T-helper 2 cell (primary cell): ENCODE measurements at regions not wholly inside any gene's neighbourhood (a gene's known extent, or its start where the extent isn't known, plus 50 kb on each side); places are given as distances from the start of the nearest gene placed in this dataset.
A peak's percentile ranks its signal among the peaks of the same experiment; 100 is the strongest.
"Not testable (repeated sequence)": the region's sequence is repeated elsewhere in the genome, so short reads cannot be mapped to it uniquely, and the experiment has no call there.

Source experiments
- DNase-seq, 5 experiments: peaks; one replicate each; pipeline versions ENCODE4 v3.0.0 to v3.0.0-alpha.2; 2012 to 2022

- DNase-seq = no peak
These were observed 192.9 kb upstream of the HMHB1 start for GRCh38 chr5:143619040-143619439.

DNA sequence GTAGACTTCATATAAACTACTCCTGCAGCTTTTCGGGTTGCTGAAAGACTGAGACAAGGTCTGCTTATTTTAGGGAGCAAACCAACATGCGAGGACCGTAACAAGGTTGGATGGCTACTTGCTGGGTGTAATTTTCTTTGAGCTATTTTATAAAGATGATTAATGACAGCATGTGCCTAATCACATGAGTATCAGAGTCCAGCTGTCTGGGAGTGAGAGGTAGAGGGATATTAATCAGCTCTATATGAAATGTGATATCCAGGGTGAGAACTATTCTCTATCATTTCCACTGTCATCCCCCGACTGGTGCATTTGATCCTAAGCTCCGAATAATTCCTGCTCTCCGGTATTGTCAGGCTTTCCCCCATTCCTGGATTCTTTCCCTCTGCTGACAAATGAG lies 193.8 kb upstream of the HMHB1 start:
- DNase-seq = no peak

DNA sequence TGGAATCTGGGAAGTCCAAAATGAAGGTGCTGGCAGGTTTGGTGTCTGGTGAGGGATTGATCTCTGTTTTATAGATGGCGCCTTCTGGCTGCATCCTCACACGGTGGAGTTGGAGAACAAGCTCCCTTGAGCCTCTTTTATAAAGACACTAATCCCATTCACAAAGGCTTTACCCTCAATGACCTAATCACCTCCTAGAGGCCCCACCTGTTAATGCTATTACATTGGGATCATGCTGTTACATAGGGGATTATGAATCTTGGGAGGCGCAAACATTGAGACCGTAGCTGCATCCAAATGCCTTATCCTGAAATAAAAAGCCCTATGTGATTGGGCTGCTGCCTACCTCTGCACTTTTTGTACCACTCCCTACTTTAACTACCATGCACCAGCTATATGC lies 197.1 kb upstream of the HMHB1 start:
- no peak for DNase-seq

- DNase-seq = peak in 1 of 5 experiments; percentile 29
These were observed 198.6 kb upstream of the HMHB1 start for GRCh38 chr5:143613329-143613728.

- DNase-seq = no peak
These were observed 201.0 kb upstream of the HMHB1 start for GRCh38 chr5:143610946-143611345.

GRCh38 chr5:143606043-143606752 lies 202.7 kb upstream of the NR3C1 start:
- DNase-seq = peak in 1 of 5 experiments; percentile 96

DNA sequence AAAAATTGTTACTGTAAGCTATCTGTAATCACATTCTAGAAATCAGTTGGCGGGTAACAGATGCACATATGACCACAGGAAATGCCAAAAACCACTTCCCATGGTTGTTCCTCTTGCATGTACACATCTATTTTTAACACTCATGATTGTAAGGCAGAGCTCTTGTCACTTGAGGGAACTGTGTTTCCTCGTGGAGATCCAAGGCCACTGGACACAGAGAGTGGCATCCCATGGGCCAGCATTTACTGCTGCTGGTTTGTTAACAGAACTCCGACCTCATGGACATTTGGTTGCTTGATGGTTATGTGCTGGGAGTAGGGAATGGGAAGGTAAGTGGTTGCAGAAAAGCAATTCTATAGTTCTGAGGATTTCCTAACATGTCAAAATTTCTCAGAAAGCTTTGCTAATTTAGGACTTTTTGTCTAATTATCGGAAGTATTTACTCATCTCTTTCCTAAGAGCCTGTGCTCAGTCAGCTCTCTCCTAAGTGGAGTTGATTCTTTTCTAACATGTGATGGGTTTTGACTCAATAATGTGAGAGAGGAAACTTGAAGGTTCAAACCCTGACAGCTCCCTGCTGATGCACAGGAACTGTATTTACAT lies 202.0 kb upstream of the NR3C1 start:
- peak in 2 of 5 experiments; percentile 12 to 96 for DNase-seq

DNA sequence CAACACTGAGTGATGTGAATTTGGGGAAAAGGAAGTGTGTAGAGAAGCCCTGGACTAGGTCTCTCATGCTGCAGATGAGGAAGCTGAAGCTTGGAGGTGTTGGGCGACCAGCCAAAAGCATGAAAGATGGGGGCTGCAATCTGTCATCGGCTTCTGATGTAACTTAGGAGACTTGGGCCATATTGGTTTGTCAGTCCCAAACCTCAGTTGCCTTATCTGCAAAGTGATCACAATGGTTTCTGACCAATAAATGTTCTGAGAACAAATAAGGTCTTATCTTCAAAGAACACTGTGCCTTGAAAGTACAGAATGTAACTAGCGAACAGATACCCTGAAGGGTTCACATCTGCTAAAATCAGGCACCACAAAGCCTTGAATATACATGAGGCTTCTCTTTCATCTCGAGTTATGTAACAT lies 198.4 kb upstream of the NR3C1 start:
- DNase-seq = peak in 1 of 5 experiments; percentile 60

DNA sequence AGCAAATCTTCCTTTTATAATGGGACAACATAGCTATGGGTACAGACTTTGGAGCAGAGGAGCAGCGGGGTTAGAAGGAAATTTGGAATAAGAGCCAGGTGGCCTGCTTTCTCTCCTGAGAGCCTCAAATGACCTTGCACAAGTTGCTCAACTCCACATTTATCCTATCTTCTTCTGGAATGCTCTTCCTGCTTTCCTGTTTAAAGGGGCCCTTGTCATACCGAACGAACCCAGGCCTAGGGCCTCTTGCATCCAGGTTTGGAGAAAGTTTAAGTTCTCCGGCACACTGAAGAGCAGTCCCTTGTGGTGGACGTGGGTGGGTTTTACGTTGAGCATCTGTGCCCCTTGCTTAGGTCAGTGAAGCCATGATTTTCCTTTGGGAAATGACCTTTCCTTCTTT lies 197.9 kb upstream of the NR3C1 start:
- DNase-seq = no peak

- DNase-seq = no peak
These were observed 197.1 kb upstream of the NR3C1 start for GRCh38 chr5:143600396-143601075.

DNA sequence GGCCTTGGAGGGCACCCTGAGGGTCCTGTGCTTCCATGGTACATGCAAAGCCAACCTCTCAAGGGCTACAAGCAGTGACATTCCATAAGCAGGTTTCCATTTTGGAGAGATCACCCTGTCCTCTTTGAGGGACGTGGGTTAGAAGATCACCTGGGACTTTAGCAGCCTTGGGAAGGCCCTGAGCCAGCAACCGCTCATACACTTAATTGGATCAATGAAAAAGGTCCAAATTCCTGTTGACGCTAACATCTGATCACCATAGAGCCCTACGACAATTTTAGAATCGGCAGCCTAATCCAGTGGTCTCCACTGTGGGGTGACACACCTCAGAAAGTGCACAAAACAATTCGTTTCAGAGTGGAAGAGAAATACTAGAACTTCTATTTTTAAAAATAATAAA lies 196.0 kb upstream of the NR3C1 start:
- DNase-seq = no peak

GRCh38 chr5:143596824-143597223 lies 193.3 kb upstream of the NR3C1 start:
- no peak for DNase-seq

DNA sequence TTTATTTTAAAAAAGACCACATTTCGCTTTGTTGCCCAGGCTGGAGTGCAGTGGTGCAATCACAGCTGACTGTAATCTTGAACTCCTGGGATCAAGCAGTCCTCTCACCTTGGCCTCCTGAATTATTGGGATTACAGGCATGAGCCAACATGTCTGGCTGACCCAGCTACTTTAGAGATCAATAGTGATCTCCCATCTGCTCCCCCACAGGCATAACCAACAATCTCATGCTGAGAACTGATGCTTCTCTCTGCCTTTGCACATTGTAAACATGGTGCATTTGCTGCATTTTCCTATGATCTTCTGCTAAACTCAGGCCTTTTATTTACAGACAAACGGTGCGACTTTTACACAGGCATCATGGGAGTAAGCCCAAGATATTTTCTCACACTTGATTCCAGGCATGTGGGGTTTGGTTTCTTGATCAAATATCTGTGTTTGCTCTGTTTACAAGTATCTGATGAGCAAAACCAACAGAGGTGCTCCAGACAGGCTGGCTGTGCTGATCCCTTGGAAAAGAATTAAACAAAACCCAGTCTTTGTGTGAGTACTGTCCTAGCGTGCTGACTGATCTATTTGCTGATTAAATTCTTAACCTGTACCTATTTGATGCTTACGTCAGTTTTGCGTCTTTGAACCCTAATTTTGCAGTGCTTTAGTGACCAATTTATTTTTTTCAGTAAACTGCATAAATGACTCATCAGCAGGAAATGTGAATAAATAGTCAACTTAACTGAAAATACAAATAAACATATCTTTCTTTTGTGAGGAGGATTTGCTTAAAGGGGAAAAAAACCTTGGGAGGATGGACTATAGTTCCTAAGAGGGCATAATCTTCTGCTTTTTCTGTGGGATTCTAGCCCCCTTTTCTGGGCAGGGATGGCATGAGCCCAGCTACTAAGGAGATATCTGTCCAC lies 191.7 kb upstream of the NR3C1 start:
- DNase-seq = peak in 1 of 5 experiments; percentile 88

- no peak for DNase-seq
These were observed 190.2 kb upstream of the NR3C1 start for GRCh38 chr5:143593723-143594122.

GRCh38 chr5:143592648-143593047 lies 189.2 kb upstream of the NR3C1 start:
- peak in 1 of 5 experiments; percentile 78 for DNase-seq

GRCh38 chr5:143588933-143589662 lies 185.6 kb upstream of the NR3C1 start:
- peak in 1 of 5 experiments; percentile 28 for DNase-seq

DNA sequence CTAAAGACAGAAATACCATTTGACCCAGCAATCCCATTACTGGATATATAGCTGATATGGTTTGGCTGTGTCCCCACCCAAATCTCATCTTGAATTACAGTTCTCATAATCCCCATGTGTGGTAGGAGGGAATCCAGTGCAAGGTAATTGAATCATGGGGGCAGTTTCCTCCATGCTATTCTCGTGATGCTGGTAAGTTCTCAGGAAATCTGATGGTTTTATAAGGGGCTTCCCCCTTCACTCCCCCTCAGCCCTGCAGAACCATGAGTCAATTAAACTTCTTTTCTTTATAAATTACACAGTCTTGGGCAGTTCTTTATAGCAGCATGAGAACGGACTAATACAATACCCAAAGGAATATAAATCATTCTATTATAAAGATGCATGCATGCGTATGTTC lies 184.6 kb upstream of the NR3C1 start:
- DNase-seq = not testable (repeated sequence)

GRCh38 chr5:143586781-143587362 lies 183.4 kb upstream of the NR3C1 start:
- DNase-seq = no peak

- DNase-seq = no peak
These were observed 182.5 kb upstream of the NR3C1 start for GRCh38 chr5:143585970-143586369.

DNA sequence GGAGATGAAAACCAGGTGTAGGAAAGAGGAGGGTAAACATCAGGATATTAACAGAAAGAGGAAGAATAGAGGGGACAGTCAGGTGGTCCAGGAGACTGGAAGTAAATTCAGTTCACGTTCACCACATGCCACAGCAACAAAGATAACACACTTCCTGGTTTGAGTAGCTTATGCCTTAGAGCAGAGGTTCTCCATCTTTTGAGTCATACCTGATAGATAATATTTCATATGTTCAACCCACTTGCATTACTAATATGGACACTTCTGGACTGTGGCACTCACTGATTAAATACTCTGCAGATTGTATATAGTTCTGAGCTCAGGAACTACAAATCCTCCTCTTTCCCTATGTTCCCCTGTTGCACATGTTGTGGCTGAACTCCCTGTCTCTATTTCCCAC lies 179.9 kb upstream of the NR3C1 start:
- DNase-seq = peak in 1 of 5 experiments; percentile 55

- DNase-seq = no peak
These were observed 179.4 kb upstream of the NR3C1 start for GRCh38 chr5:143582869-143583268.

DNA sequence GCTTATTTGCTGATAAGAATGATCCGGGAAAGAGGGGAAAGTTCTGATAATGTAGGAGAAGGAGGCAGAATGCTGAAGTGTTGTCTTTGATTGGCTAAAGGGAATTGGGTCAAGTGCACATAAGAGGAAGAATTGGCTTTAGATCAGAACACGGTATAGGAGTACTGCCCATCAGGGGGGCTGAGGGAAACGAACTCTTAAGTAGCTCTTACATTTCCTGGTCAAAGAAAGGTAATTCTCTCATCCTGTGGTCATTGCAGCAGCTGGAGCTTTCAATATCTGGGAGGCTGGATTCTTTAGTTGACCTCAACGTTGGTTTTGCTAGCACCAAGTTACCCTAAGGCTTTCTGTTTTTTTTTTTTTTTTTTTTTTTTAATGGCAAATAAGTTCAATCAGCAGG lies 178.7 kb upstream of the NR3C1 start:
- DNase-seq = no peak
